Upper lobe of left lung (tissue), 6 donors: ENCODE measurements at regions not wholly inside any gene's neighbourhood (a gene's known extent, or its start where the extent isn't known, plus 50 kb on each side); places are given as distances from the start of the nearest gene placed in this dataset.

Experiments
- ATAC-seq, 2 donors: fragments of 200-7000 bp; cut with Tn5 transposase; one replicate each; pipeline ENCODE4 v1.9.1; 2022; ENCODE audit warnings: mild to moderate bottlenecking in 2 of 2, moderate library complexity in 2 of 2; ENCODE audit not compliant: low FRiP score in 2 of 2
- DNase-seq, 2 donors: peaks; one replicate each; pipeline ENCODE4 v3.0.0-alpha.2; 2019 to 2020
- H3K27ac ChIP-seq, 4 donors: fragments of 200-600 bp; sonication (generic); one replicate each; pipeline ENCODE4 v1.5.1; 2016 to 2019
- H3K27me3 ChIP-seq, 4 donors: fragments of 200-600 bp; sonication (generic); one replicate each; pipeline ENCODE4 v1.5.1; 2017 to 2019
- H3K36me3 ChIP-seq, 4 donors: fragments of 200-600 bp; sonication (generic); one replicate each; pipeline ENCODE4 v1.5.1; 2016 to 2019
- H3K4me1 ChIP-seq, 4 donors: fragments of 200-600 bp; sonication (generic); one replicate each; pipeline ENCODE4 v1.5.1; 2018 to 2019
- H3K4me3 ChIP-seq, 4 donors: fragments of 200-600 bp; sonication (generic); one replicate each; pipeline ENCODE4 v1.5.1; 2017 to 2019; ENCODE audit warnings: mild to moderate bottlenecking in 2 of 4, moderate library complexity in 1 of 4
- H3K9me3 ChIP-seq, 4 donors: fragments of 200-600 bp; sonication (generic); one replicate each; pipeline ENCODE4 v1.5.1; 2018 to 2019
- EP300 ChIP-seq, 4 donors: sonication (generic); formaldehyde crosslinking; IDR thresholded peaks; one replicate each; pipeline ENCODE4 v1.5.1; 2017; ENCODE audit warnings: antibody characterized with exemption in 4 of 4, control low read depth in 2 of 4
- POLR2A ChIP-seq, 4 donors: fragments of 450-650 bp; IDR thresholded peaks; one replicate each; pipeline ENCODE4 v1.5.1; 2016 to 2017; ENCODE audit warnings: antibody characterized with exemption in 4 of 4, mild to moderate bottlenecking in 2 of 4
- POLR2AphosphoS5 ChIP-seq, 2 donors: sonication (generic); formaldehyde crosslinking; IDR thresholded peaks; one replicate each; pipeline ENCODE4 v1.5.1; 2017; ENCODE audit warnings: antibody characterized with exemption in 2 of 2
- WGBS, 2 donors: methylation state at CpG; one replicate each; pipeline ENCODE4 v1.1.5; 2017 to 2018; 5-methylcytosine and 5-hydroxymethylcytosine counted together
- TF ChIP-seq, protein P1 (sequence below), 6 experiments: fragments of 450-650 bp in 4 of 6; fragments of 200-600 bp in 2 of 6; sonication (generic) in 2 of 6; IDR thresholded peaks; one replicate each; pipeline ENCODE4 v1.5.1; 2016 to 2019; ENCODE audit warnings: antibody characterized with exemption in 6 of 6
- donor health status: DM: no; HTN: no; CAD: no; lungs with moderate emphysema.
- donor health status: DM: no; HTN: yes; CAD: no; lungs with severe emphysema.

DNA sequence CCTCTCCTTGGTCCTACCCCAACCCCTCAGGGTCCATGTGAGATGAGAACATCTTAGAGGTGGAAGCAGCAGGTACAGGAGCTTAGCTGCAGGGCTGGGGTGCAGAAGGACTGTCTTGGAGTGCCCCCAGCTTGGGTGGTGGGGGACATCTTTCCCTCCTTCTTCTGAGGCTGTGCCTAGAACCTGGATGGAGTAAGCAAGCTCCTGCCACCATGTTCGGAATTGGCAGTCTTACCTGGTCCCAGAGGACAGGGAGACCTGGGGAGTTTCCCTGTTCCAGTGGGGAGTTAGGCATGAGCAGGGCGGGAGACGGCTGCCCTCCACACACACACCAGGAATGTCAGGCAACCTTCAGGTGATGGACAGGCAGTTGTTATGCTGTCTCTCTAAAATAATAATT is 131.0 kb upstream of the COPS8 start:
- Histone ChIP-seq H3K27ac (no peak overlapping the region), H3K4me1 (no peaks in the 10 kb centered on the region), H3K36me3 (no peaks in the 10 kb centered on the region), H3K4me3 (no peak overlapping the region), H3K27me3 (no peaks in the 10 kb centered on the region), H3K9me3 (no peaks in the 10 kb centered on the region)
- 96 to 97% methylated on average over 3 of the region's 3 CpGs for WGBS, 2 donors
- DNase-seq (no peak), ATAC-seq (no peak)
- TF ChIP-seq, protein P1, sequence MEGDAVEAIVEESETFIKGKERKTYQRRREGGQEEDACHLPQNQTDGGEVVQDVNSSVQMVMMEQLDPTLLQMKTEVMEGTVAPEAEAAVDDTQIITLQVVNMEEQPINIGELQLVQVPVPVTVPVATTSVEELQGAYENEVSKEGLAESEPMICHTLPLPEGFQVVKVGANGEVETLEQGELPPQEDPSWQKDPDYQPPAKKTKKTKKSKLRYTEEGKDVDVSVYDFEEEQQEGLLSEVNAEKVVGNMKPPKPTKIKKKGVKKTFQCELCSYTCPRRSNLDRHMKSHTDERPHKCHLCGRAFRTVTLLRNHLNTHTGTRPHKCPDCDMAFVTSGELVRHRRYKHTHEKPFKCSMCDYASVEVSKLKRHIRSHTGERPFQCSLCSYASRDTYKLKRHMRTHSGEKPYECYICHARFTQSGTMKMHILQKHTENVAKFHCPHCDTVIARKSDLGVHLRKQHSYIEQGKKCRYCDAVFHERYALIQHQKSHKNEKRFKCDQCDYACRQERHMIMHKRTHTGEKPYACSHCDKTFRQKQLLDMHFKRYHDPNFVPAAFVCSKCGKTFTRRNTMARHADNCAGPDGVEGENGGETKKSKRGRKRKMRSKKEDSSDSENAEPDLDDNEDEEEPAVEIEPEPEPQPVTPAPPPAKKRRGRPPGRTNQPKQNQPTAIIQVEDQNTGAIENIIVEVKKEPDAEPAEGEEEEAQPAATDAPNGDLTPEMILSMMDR (IDR thresholded peaks at IDR 0.05): no peak
- TF ChIP-seq POLR2AphosphoS5 (IDR thresholded peaks at IDR 0.05) (no peak), POLR2A (IDR thresholded peaks at IDR 0.05) (no peak), EP300 (IDR thresholded peaks at IDR 0.05) (no peak)

DNA sequence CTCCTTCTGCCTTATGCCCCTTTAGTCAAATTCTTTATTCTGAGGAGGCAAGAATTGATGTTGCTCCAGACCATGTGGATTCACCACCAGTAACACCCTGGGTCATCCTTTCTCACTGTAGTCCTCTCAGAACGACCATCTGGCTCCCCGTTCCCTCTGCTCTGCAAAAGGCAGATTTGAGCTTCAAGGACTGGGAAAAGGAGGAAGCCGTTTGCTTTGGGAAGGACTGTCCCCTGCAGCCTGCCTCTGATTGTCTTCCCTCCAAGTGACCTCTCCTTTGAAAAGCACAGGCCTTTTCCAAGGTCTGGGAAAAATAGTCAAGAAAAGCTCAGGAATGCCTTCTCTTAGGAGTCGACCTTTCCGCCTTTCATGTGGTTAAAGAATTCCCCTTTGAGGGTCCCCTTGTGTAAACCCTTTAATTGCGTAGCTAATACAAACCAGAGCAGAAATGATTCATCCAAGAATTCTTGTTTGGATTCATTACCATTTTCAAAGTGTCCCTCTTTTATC is 130.1 kb upstream of the COPS8 start:
- ATAC-seq: no peak
- H3K27ac ChIP-seq: no peak overlapping the region
- DNase-seq: no peak
- 75 to 77% methylated on average over 6 of the region's 6 CpGs for WGBS, 2 donors
- no peaks in the 10 kb centered on the region for H3K27me3 ChIP-seq
- H3K9me3 ChIP-seq: no peaks in the 10 kb centered on the region
- no peaks in the 10 kb centered on the region for H3K4me1 ChIP-seq
- no peak for TF ChIP-seq POLR2AphosphoS5 (IDR thresholded peaks at IDR 0.05)
- no peak for TF ChIP-seq EP300 (IDR thresholded peaks at IDR 0.05)
- TF ChIP-seq, protein P1 (IDR thresholded peaks at IDR 0.05): no peak
- TF ChIP-seq POLR2A (IDR thresholded peaks at IDR 0.05): no peak
- H3K4me3 ChIP-seq: no peak overlapping the region
- H3K36me3 ChIP-seq: no peaks in the 10 kb centered on the region

DNA sequence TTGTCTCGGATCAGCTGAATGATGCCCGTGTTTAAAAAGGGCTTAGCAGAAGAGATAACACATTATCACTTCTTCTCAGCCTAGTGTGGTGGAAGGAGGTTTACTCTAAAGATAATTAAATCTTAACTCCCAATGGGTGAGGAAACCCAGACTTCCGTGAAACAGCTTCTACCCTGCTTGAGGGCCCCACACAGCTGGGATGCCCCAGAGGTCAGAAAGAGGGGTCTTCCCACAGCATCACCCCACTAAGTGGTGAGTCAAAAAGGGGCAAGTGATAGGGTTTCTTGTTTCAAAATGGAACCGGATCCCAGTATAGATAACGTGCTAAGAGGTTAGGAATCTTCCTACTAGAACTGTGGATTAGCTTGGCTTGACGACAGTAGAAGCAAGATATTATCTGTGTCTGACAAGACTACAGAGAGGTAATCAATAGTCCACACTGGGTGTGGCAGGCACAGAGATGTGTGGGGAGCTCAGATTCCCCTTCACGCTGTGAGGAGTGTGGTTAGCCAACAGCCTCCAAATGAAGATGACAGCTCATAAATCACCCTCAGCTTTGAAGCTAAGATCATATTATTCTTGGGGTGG is 129.6 kb upstream of the COPS8 start:
- Histone ChIP-seq H3K9me3 (no peaks in the 10 kb centered on the region), H3K27ac (no peak overlapping the region)
- WGBS, 2 donors: 65 to 70% methylated on average over 7 of the region's 7 CpGs

DNA sequence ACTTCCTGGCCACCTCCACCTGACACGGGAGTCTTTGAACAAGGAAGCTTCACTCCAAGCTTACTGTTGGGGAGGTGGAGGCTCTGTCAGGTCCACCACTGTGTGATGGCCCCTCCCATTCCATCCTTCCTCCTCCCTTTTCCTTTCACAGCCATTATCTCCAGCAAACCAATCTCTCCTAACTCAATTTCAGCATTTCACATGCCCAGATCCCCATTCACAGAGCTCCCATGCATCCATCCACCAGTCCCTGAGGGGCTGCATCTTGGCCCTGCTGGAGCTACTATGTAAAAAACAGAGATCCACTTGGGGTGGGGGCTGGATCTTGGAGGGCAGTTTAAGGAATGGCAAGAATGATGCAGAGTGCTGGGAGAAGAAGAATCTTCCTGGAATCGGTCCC is 129.0 kb upstream of the COPS8 start:
- Histone ChIP-seq H3K4me1 (no peaks in the 10 kb centered on the region), H3K27ac (no peak overlapping the region), H3K36me3 (no peaks in the 10 kb centered on the region), H3K4me3 (no peak overlapping the region), H3K9me3 (no peaks in the 10 kb centered on the region), H3K27me3 (no peaks in the 10 kb centered on the region)
- TF ChIP-seq POLR2AphosphoS5 (IDR thresholded peaks at IDR 0.05) (no peak), EP300 (IDR thresholded peaks at IDR 0.05) (no peak), POLR2A (IDR thresholded peaks at IDR 0.05) (no peak)
- TF ChIP-seq, protein P1 (IDR thresholded peaks at IDR 0.05): no peak
- ATAC-seq (no peak), DNase-seq (no peak)
- WGBS, 2 donors: 56 to 64% methylated on average over 2 of the region's 2 CpGs

More for the DNA sequence above, 129.6 kb upstream of the COPS8 start:
- DNase-seq (no peak), ATAC-seq (no peak)
- Histone ChIP-seq H3K4me3 (no peak overlapping the region), H3K36me3 (no peaks in the 10 kb centered on the region), H3K4me1 (no peaks in the 10 kb centered on the region), H3K27me3 (no peaks in the 10 kb centered on the region)
- TF ChIP-seq, protein P1 (IDR thresholded peaks at IDR 0.05): no peak

DNA sequence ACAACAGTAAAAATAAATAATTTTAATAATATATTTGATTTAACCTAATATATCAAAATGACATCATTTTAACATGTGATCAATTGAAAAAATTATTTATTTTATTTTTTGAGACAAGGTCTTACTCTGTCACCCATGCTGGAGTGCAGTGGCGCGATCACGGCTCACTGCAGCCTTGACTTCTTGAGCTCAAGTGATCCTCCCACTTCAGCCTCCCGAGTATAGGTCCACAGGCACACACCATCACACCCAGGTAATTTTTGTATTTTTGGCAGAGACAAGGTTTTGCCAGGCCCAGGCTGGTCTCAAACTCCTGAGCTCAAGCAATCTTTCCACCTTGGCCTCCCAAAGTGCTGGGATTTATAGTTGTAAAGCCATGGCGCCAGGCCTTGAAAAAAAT is 126.7 kb upstream of the COPS8 start:
- no peaks in the 10 kb centered on the region for H3K27me3 ChIP-seq
- no peaks in the 10 kb centered on the region for H3K9me3 ChIP-seq
- no peak overlapping the region for H3K27ac ChIP-seq
- no peak for ATAC-seq
- H3K4me1 ChIP-seq: no peaks in the 10 kb centered on the region
- no peak overlapping the region for H3K4me3 ChIP-seq
- no peaks in the 10 kb centered on the region for H3K36me3 ChIP-seq
- 96 to 97% methylated on average over 5 of the region's 5 CpGs for WGBS, 2 donors
- DNase-seq: no peak
- TF ChIP-seq EP300 (IDR thresholded peaks at IDR 0.05): no peak
- TF ChIP-seq POLR2A (IDR thresholded peaks at IDR 0.05): no peak
- TF ChIP-seq, protein P1 (IDR thresholded peaks at IDR 0.05): no peak
- TF ChIP-seq POLR2AphosphoS5 (IDR thresholded peaks at IDR 0.05): no peak
